Transverse colon (tissue), 4 donors: ENCODE measurements at regions not wholly inside any gene's neighbourhood (a gene's known extent, or its start where the extent isn't known, plus 50 kb on each side); places are given as distances from the start of the nearest gene placed in this dataset.

Experiments used
- EP300 ChIP-seq: sonication (generic); formaldehyde crosslinking; IDR thresholded peaks from one replicate; pipeline ENCODE4 v1.6.1; 2017; ENCODE audit warnings: antibody characterized with exemption, low read depth
- POLR2A ChIP-seq: fragments of 450-650 bp; IDR thresholded peaks from one replicate; pipeline ENCODE4 v1.6.1; 2016; ENCODE audit warnings: antibody characterized with exemption, mild to moderate bottlenecking, moderate library complexity
- POLR2AphosphoS5 ChIP-seq, 3 donors: sonication (generic); formaldehyde crosslinking; IDR thresholded peaks; one replicate each; pipeline ENCODE4 v1.6.1; 2016; ENCODE audit warnings: antibody characterized with exemption in 3 of 3
- TF ChIP-seq, protein P1 (sequence below), 5 experiments: fragments of 200-600 bp in 3 of 5; fragments of 450-650 bp in 2 of 5; sonication (generic) in 3 of 5; IDR thresholded peaks; 1 replicate in 2 of 5; 2 replicates in 3 of 5; pipeline ENCODE4 v1.5.1; 2016 to 2017; ENCODE audit warnings: antibody characterized with exemption in 5 of 5, inconsistent platforms in 3 of 5, mild to moderate bottlenecking in 2 of 5, moderate library complexity in 1 of 5

DNA sequence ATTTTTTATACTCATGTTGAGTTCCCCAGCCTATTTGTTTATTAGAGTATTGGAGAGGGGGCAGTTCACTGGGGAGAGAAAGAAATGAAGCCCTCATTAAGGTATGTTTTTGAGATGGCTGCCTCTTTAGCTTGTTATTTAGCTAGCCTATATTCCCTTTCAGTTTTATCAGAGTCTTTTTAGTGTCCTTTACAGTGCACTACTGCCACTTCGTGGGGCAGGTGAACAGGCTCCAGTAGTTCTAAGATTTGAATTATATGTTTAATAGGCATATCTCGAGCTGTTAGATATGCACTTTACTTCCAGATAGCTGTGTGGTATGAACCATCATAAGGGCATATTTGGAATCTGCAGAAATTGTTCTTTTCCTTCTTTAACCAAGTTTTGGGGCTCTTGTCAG is 482.2 kb downstream of the KDM5D start:
- TF ChIP-seq, protein P1, sequence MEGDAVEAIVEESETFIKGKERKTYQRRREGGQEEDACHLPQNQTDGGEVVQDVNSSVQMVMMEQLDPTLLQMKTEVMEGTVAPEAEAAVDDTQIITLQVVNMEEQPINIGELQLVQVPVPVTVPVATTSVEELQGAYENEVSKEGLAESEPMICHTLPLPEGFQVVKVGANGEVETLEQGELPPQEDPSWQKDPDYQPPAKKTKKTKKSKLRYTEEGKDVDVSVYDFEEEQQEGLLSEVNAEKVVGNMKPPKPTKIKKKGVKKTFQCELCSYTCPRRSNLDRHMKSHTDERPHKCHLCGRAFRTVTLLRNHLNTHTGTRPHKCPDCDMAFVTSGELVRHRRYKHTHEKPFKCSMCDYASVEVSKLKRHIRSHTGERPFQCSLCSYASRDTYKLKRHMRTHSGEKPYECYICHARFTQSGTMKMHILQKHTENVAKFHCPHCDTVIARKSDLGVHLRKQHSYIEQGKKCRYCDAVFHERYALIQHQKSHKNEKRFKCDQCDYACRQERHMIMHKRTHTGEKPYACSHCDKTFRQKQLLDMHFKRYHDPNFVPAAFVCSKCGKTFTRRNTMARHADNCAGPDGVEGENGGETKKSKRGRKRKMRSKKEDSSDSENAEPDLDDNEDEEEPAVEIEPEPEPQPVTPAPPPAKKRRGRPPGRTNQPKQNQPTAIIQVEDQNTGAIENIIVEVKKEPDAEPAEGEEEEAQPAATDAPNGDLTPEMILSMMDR (IDR thresholded peaks at IDR 0.05): no peak
- no peak for TF ChIP-seq POLR2A
- no peak for TF ChIP-seq POLR2AphosphoS5 (IDR thresholded peaks at IDR 0.05)
- no peak for TF ChIP-seq EP300
